ENCODE measurements at regions not wholly inside any gene's neighbourhood (a gene's known extent, or its start where the extent isn't known, plus 50 kb on each side); places are given as distances from the start of the nearest gene placed in this dataset.
"Not testable (repeated sequence)": the region's sequence is repeated elsewhere in the genome, so short reads cannot be mapped to it uniquely, and the experiment has no call there.

DNA sequence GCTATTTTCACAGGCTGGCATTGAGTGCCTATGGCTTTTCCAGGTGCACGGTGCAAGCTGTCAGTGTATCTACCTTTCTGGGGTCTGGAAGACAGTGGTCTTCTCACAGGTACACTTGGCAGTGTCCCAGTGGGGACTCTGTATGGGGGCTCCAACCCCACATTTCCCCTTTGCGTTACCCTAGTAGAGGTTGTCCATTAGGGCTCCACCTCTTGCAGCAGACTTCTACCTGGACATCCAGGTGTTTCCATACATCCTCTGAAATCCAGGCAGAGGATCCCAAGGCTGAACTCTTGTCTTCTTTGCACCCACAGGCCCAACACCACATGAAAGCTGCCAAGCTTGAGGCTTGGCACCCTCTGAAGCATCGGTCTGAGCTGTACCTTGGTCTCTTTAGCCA, 735.7 kb upstream of the INTU start:
- no peak for DNase-seq (ENCODE audit: low read depth, low spot score)

DNA sequence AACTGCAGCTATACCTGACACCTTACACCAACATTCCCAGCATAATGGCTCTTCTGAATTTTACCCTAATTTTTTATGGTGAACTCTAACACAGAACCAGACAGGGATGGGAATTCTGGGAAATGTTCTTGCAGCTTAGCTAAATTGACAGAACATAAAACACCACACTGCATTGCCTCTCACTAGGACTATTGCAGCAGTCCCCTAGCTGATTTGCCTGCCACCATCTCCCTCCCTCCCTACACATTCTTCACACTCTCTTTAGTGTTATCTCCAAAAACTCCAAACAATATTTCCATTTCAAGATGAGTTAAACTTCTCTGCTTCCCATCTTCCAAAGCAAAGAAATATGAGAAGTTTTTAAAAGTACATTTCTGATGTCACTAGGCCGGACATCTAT, 733.9 kb upstream of the INTU start:
- DNase-seq (ENCODE audit: low read depth, low spot score): no peak

DNA sequence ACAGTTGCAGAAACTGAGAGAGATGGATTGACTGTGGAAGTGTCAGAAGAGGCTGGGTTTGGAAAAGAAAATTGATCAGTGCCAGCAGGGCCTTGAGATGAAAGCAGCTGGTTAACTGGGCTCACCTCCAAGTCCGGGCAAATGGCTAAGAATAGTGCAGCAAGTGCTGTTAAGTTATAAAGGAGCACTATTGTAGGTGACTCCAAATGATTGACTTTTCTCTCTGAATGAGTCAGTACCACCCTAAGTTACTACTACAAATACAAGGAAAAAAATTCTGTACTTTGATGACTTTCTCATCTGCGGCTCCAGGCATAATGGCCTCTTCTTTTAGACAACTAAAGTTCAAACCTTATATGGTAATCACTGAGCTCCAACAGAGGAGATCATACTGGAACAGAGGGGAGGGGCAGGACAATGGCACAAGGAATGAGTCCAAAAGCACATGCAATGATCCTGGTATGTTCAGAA, 733.4 kb upstream of the INTU start:
- no peak for DNase-seq (ENCODE audit: low read depth, low spot score)

- no peak for DNase-seq (ENCODE audit: low read depth, low spot score)
These were observed 726.3 kb upstream of the INTU start for GRCh38 chr4:126906466-126906865.

GRCh38 chr4:126907389-126907788, 725.4 kb upstream of the INTU start:
- DNase-seq (ENCODE audit: low read depth, low spot score): no peak

GRCh38 chr4:126916049-126916625, 716.6 kb upstream of the INTU start:
- DNase-seq (ENCODE audit: low read depth, low spot score): no peak

GRCh38 chr4:126916626-126917140, 716.1 kb upstream of the INTU start:
- DNase-seq (ENCODE audit: low read depth, low spot score): peak; percentile 41

DNA sequence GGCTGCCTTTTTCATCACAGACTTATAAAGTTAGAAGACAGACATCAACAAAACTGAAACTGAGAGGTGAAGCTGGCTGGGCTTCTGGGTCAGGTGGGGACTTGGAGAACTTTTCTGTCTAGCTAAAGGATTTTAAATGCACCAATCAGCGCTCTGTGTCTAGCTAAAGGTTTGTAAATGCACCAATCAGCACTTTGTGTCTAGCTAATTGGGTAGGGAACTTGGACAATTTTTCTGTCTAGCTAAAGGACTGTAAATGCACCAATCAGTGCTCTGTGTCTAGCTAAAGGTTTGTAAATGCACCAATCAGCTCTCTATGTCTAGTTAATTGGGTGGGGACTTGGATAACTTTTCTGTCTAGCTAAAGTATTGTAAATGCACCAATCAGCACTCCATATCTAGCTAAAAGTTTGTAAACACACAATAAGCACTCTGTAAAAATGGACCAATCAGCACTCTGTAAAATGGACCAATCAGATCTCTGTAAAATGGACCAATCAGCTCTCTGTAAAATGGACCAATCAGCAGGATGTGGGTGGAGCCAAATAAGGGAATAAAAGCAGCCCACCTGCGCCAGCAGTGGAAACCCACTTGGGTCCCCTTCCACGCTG, 710.3 kb upstream of the INTU start:
- not testable (repeated sequence) for DNase-seq (ENCODE audit: low read depth, low spot score)

- no peak for DNase-seq (ENCODE audit: low read depth, low spot score)
These were observed 708.5 kb upstream of the INTU start for GRCh38 chr4:126924237-126924636.

GRCh38 chr4:126930059-126930458, 702.7 kb upstream of the INTU start:
- DNase-seq (ENCODE audit: low read depth, low spot score): not testable (repeated sequence)

DNA sequence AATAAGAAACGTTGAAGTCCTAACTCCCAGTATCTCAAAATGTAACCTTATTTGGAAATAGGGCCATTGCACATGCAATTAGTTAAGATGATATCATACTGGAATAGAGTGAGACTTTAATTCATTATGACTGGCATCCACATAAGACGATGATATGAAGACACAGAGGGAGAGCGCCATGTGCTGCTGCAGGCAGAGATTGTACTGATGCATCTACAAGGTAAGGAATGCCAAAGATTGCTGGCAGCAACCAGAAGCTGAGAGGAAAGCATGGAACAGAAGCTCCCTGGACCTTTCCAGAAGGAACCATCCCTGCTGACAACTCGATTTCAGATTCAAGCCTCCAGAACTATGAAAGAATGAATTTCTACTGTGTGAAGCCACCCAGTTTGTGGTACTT, 697.0 kb upstream of the INTU start:
- no peak for DNase-seq (ENCODE audit: low read depth, low spot score)

DNA sequence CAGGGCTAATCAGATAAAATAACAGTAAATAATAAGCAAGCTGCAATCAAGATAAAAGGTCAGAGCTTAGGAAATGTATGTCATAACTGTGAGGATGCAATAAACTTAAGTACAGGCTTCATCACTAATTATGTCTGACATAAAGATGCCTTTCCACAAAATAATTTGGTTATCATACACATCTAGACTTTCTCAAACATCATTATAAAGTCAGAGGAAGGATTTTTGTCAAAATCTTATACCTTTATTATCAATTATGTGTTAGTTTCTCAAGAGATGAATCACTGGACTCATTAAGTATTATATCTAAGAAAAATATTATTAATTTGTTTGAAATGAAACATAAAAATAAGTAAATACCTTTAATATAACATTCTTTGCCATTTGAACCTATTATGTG, 695.4 kb upstream of the INTU start:
- no peak for DNase-seq (ENCODE audit: low read depth, low spot score)

DNA sequence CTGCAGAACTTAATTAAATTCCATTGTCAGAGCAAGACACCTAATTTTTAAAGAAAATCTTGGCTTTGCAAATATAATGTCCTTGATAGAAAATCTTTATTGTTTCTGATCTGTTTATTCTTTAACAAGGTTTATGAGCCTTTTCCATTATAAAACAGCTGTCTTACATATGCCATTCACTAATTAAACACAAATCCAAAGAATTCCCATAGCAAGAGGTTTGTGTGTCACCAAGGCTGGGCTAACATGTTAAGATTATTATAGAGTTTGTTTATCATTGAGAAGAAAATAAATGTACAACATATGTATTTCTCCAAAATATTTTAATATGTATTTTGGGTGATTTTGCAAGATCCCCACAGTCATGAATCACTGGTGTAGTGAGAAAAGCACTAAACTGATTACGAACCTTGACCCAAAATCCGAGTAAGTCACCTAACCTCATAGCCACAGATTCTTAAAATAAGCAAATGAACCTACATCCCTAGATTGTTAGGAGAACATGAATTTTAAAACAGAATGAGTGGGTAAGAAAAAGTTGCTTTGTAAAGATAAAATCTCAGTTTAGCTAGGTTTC, 694.8 kb upstream of the INTU start:
- DNase-seq (ENCODE audit: low read depth, low spot score): no peak

DNA sequence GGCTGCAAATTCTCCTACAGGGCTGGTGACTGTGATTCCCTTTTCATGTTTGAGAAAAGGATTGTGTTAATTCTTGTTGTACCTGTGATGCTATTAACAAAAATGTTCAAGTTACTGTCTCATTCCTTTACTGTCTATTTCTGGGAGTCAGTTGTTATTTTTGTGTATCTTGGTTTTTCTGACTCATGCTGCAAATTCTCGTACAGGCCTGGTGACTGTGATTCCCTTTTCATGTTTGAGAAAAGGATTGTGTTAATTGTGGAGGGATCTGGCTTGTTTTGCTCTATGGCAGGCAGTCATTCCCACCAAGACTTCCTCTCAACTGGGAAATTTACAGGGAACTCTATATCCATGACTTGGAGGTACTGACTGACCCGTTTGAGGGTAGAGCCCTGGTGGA, 693.4 kb upstream of the INTU start:
- no peak for DNase-seq (ENCODE audit: low read depth, low spot score)

GRCh38 chr4:126947536-126947935, 685.2 kb upstream of the INTU start:
- DNase-seq (ENCODE audit: low read depth, low spot score): no peak

- DNase-seq (ENCODE audit: low read depth, low spot score): no peak
These were observed 678.0 kb upstream of the INTU start for GRCh38 chr4:126954537-126955291.

DNA sequence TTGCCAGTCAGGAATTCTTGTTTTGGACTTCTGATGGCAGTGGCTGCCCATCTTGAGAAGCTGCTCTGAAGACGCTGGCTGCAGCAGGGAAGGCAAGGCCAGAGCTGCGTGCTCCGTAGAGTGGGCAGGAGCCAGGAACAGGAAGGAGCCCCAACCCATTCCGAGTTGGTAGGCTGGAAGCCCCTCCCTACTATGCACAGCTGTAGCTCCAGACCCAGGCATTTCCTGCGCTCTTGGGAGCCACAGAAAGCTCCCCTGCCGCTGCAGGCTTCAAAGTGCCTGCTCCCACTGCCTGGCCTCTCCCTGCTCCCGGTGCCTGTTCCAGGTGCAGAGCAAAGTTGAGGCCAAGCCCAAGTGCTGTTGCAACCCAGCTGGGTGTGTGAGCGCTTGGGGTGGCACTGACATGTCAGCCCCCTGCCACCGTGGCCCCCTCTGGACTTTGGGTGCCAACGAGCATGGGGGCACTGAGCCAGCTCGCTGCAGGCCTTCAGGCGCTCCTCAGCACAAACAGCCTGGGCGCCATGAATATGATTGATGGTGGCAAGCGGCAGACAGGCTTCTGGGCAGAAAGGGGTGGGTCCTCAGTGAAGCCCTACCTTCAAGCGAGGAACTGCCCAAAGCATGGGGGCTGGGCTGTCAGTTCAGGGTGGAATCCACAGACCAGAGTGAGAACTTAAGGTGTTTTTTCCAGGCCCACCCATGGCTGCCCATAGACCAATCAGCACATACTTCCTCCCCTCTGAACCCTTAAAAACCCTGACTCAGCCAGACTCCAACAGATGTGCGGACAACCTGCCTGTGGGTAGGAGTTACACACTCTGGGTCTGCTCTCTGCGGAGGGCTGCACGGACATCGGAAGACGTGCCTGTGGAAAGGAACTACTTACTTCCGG, 677.2 kb upstream of the INTU start:
- DNase-seq (ENCODE audit: low read depth, low spot score): no peak

GRCh38 chr4:126956184-126956897, 676.4 kb upstream of the INTU start:
- no peak for DNase-seq (ENCODE audit: low read depth, low spot score)

DNA sequence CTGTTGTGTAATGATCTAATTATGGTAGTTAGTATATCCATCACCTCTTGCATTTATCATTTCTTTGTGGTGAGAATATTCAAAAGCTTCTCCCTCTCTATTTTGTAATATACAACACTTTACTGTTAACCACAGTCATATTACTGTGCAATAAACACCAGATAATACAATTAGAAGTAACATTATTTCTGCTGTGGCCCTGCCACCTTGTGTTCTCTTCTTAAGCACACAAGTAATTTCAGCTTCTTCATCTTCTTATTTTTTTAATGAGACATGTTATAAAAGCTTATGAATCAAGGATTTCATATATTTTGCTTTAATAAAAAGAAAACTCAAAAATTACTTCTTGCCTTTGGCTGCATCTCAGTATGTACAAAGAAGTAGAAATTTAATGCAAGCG, 675.2 kb upstream of the INTU start:
- no peak for DNase-seq (ENCODE audit: low read depth, low spot score)

GRCh38 chr4:126957987-126958386, 674.8 kb upstream of the INTU start:
- no peak for DNase-seq (ENCODE audit: low read depth, low spot score)

DNA sequence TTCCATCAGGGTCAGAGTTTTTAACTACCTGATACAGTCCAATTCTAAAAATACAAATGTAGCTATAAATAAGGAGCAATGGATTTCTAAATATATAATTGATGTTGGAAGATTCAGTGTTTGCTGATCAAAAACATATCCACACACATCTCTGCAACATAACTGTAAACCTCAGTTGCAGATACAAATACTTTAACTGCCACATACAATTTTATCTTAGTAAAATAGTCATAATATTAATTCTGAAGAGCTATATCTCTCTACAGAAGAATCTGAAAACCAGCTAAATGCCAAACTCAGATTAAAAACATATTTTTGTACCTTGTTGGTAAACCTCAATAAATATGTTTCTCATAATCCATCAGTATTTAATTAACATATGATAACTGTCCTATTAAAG, 674.3 kb upstream of the INTU start:
- DNase-seq (ENCODE audit: low read depth, low spot score): no peak
